ENCODE measurements at regions not wholly inside any gene's neighbourhood (a gene's known extent, or its start where the extent isn't known, plus 50 kb on each side); places are given as distances from the start of the nearest gene placed in this dataset.

- intact Hi-C loops (cut with DNase I) = no loop called here
- H3K36me3 ChIP-seq (replicated peaks in 1 of 2) = no peaks in the 10 kb centered on the region
- no peak overlapping the region for H3K27ac ChIP-seq
- H3K27me3 ChIP-seq = no peaks in the 10 kb centered on the region
- H3K4me3 ChIP-seq = no peak overlapping the region
- TF ChIP-seq POLR2A (IDR thresholded peaks at IDR 0.05) (no peak), CTCF (IDR thresholded peaks at IDR 0.05) (no peak)
- no peaks in the 10 kb centered on the region for H3K9me3 ChIP-seq (replicated peaks in 1 of 3)
- no peaks in the 10 kb centered on the region for H3K4me1 ChIP-seq (replicated peaks in 1 of 2)
- WGBS, 4 donors = 86 to 100% (median 91%) methylated on average over 1 of the region's 1 CpG
- no peak for DNase-seq
Observed at GRCh38 chr5:63825984-63826383, 136.3 kb downstream of the HTR1A start.

GRCh38 chr5:63823583-63823982 is 138.7 kb downstream of the HTR1A start:
- intact Hi-C loops (cut with DNase I) = no loop called here
- no peak for DNase-seq
- 70 to 78% (median 74%) methylated on average over 2 of the region's 2 CpGs for WGBS, 4 donors

GRCh38 chr5:63822614-63823013 is 139.6 kb downstream of the HTR1A start:
- H3K27me3 ChIP-seq = no peaks in the 10 kb centered on the region
- no peaks in the 10 kb centered on the region for H3K4me1 ChIP-seq (replicated peaks in 1 of 2)
- no peak overlapping the region for H3K27ac ChIP-seq
- no peaks in the 10 kb centered on the region for H3K9me3 ChIP-seq (replicated peaks in 1 of 3)
- TF ChIP-seq POLR2A (IDR thresholded peaks at IDR 0.05) = no peak
- peak in 1 of 6 experiments; percentile 11 for TF ChIP-seq CTCF (IDR thresholded peaks at IDR 0.05)
- intact Hi-C loops (cut with DNase I) = no loop called here
- H3K4me3 ChIP-seq = no peak overlapping the region
- DNase-seq = no peak
- H3K36me3 ChIP-seq (replicated peaks in 1 of 2) = no peaks in the 10 kb centered on the region
- 0 to 13% (median 3%) methylated on average over 1 of the region's 1 CpG for WGBS, 4 donors

More at GRCh38 chr5:63823583-63823982, 138.7 kb downstream of the HTR1A start:
- Histone ChIP-seq H3K27me3 (no peaks in the 10 kb centered on the region), H3K36me3 (replicated peaks in 1 of 2) (no peaks in the 10 kb centered on the region), H3K27ac (no peak overlapping the region), H3K4me1 (replicated peaks in 1 of 2) (no peaks in the 10 kb centered on the region), H3K4me3 (no peak overlapping the region), H3K9me3 (replicated peaks in 1 of 3) (no peaks in the 10 kb centered on the region)
- TF ChIP-seq CTCF (IDR thresholded peaks at IDR 0.05) = no peak
- TF ChIP-seq POLR2A (IDR thresholded peaks at IDR 0.05) = no peak

- 40 to 52% (median 41%) methylated on average over 3 of the region's 3 CpGs for WGBS, 4 donors
- no peaks in the 10 kb centered on the region for H3K9me3 ChIP-seq (replicated peaks in 1 of 3)
- no peaks in the 10 kb centered on the region for H3K4me1 ChIP-seq (replicated peaks in 1 of 2)
- H3K36me3 ChIP-seq (replicated peaks in 1 of 2) = no peaks in the 10 kb centered on the region
- no peak for TF ChIP-seq CTCF (IDR thresholded peaks at IDR 0.05)
- no peak for TF ChIP-seq POLR2A (IDR thresholded peaks at IDR 0.05)
- no peak for DNase-seq
- H3K4me3 ChIP-seq = no peak overlapping the region
- H3K27ac ChIP-seq = no peak overlapping the region
- H3K27me3 ChIP-seq = no peaks in the 10 kb centered on the region
- intact Hi-C loops (cut with DNase I) = no loop called here
Observed at GRCh38 chr5:63820577-63820976, 141.7 kb downstream of the HTR1A start.
